Smooth muscle cell of the brain vasculature (primary cell): ENCODE measurements at regions not wholly inside any gene's neighbourhood (a gene's known extent, or its start where the extent isn't known, plus 50 kb on each side); places are given as distances from the start of the nearest gene placed in this dataset.

ENCODE experiments used
- DNase-seq: peaks from one replicate; pipeline ENCODE4 v3.0.0-alpha.2; 2012; ENCODE audit warnings: low read depth, low spot score

GRCh38 chr3:146658841-146659240 lies 53.7 kb upstream of the PLSCR5 start:
- DNase-seq, result no peak

GRCh38 chr3:146655333-146655996 lies 50.3 kb upstream of the PLSCR5 start:
- DNase-seq, result peak; percentile 51
